Stimulated activated CD4-positive, alpha-beta T cell treated with anti-CD3 and anti-CD28 coated beads, Interleukin-4, amount 100 ng/mL, for 1 hour (primary cell): ENCODE measurements at regions not wholly inside any gene's neighbourhood (a gene's known extent, or its start where the extent isn't known, plus 50 kb on each side); places are given as distances from the start of the nearest gene placed in this dataset.
"Not testable (repeated sequence)": the region's sequence is repeated elsewhere in the genome, so short reads cannot be mapped to it uniquely, and the experiment has no call there.

ENCODE experiments used
- DNase-seq: peaks from one replicate; pipeline ENCODE4 v3.0.0-alpha.2; 2020

GRCh38 chr10:81674941-81675340, 200.1 kb upstream of the NRG3 start:
- DNase-seq, result no peak

- no peak for DNase-seq
Measured at GRCh38 chr10:81679291-81679690, 195.7 kb upstream of the NRG3 start.

- no peak for DNase-seq
Measured at GRCh38 chr10:81680359-81680758, 194.6 kb upstream of the NRG3 start.

GRCh38 chr10:81688459-81688858, 186.5 kb upstream of the NRG3 start:
- DNase-seq, result no peak

GRCh38 chr10:81696609-81697388, 178.2 kb upstream of the NRG3 start:
- no peak for DNase-seq

GRCh38 chr10:81704596-81704995, 170.4 kb upstream of the NRG3 start:
- no peak for DNase-seq

GRCh38 chr10:81708416-81708815, 166.6 kb upstream of the NRG3 start:
- DNase-seq, result no peak

GRCh38 chr10:81708929-81709328, 166.1 kb upstream of the NRG3 start:
- DNase-seq, result no peak

GRCh38 chr10:81722399-81722798, 152.6 kb upstream of the NRG3 start:
- no peak for DNase-seq

GRCh38 chr10:81724431-81724830, 150.6 kb upstream of the NRG3 start:
- no peak for DNase-seq

- no peak for DNase-seq
Measured at GRCh38 chr10:81725851-81726250, 149.1 kb upstream of the NRG3 start.

GRCh38 chr10:81728692-81729091, 146.3 kb upstream of the NRG3 start:
- no peak for DNase-seq

GRCh38 chr10:81730891-81731290, 144.1 kb upstream of the NRG3 start:
- no peak for DNase-seq

- DNase-seq, result no peak
Measured at GRCh38 chr10:81733542-81733941, 141.5 kb upstream of the NRG3 start.

GRCh38 chr10:81735167-81735566, 139.8 kb upstream of the NRG3 start:
- not testable (repeated sequence) for DNase-seq

GRCh38 chr10:81759111-81759510, 115.9 kb upstream of the NRG3 start:
- no peak for DNase-seq

- no peak for DNase-seq
Measured at GRCh38 chr10:81784111-81784597, 90.8 kb upstream of the NRG3 start.

GRCh38 chr10:81792729-81793128, 82.3 kb upstream of the NRG3 start:
- DNase-seq, result no peak

GRCh38 chr10:81806842-81807241, 68.2 kb upstream of the NRG3 start:
- DNase-seq, result no peak

- no peak for DNase-seq
Measured at GRCh38 chr10:81814842-81815241, 60.2 kb upstream of the NRG3 start.

GRCh38 chr10:81817596-81818170, 57.3 kb upstream of the NRG3 start:
- no peak for DNase-seq

GRCh38 chr10:81820418-81820817, 54.6 kb upstream of the NRG3 start:
- DNase-seq, result no peak
